Tibial artery (tissue), 4 donors: ENCODE measurements at regions not wholly inside any gene's neighbourhood (a gene's known extent, or its start where the extent isn't known, plus 50 kb on each side); places are given as distances from the start of the nearest gene placed in this dataset.

ENCODE experiments used
- DNase-seq, 2 donors: peaks; one replicate each; pipeline ENCODE4 v3.0.0-alpha.2; 2019
- H3K27ac ChIP-seq, 2 donors: fragments of 200-600 bp; sonication (generic) in 1 of 2; 1 replicate in 1 of 2; 2 replicates in 1 of 2; pipeline ENCODE4 v1.5.1; 2018 to 2019; ENCODE audit warnings: mild to moderate bottlenecking in 1 of 2
- H3K27me3 ChIP-seq, 2 donors: fragments of 200-600 bp; sonication (generic) in 1 of 2; one replicate each; pipeline versions ENCODE4 v1.5.1 to v1.6.0; 2016 to 2019
- H3K36me3 ChIP-seq, 3 donors: fragments of 200-600 bp; sonication (generic) in 2 of 3; one replicate each; pipeline ENCODE4 v1.5.1; 2016 to 2019; ENCODE audit warnings: mild to moderate bottlenecking in 2 of 3
- H3K4me1 ChIP-seq, 4 donors: fragments of 200-600 bp; sonication (generic) in 2 of 4; 1 replicate in 3 of 4; 2 replicates in 1 of 4; pipeline ENCODE4 v1.5.1; 2016 to 2019
- H3K4me3 ChIP-seq, 2 donors: fragments of 200-600 bp; sonication (generic) in 1 of 2; 1 replicate in 1 of 2; 2 replicates in 1 of 2; pipeline ENCODE4 v1.5.1; 2018 to 2019; ENCODE audit warnings: mild to moderate bottlenecking in 2 of 2
- H3K9me3 ChIP-seq, 3 donors: fragments of 200-600 bp; sonication (generic) in 1 of 3; one replicate each; pipeline ENCODE4 v1.5.1; 2016 to 2019
- CTCF ChIP-seq, 2 experiments: fragments of 200-600 bp in 1 of 2; fragments of 450-650 bp in 1 of 2; IDR thresholded peaks; one replicate each; pipeline ENCODE4 v1.5.1; 2017 to 2019; ENCODE audit warnings: antibody characterized with exemption in 2 of 2, mild to moderate bottlenecking in 1 of 2, moderate library complexity in 1 of 2
- intact Hi-C: fragments of 100-400 bp; cut with DNase I; formaldehyde crosslinking; loops from one replicate; pipeline ENCODE4 v1.15.0; 2023; ENCODE audit warnings: low total_unique reads

DNA sequence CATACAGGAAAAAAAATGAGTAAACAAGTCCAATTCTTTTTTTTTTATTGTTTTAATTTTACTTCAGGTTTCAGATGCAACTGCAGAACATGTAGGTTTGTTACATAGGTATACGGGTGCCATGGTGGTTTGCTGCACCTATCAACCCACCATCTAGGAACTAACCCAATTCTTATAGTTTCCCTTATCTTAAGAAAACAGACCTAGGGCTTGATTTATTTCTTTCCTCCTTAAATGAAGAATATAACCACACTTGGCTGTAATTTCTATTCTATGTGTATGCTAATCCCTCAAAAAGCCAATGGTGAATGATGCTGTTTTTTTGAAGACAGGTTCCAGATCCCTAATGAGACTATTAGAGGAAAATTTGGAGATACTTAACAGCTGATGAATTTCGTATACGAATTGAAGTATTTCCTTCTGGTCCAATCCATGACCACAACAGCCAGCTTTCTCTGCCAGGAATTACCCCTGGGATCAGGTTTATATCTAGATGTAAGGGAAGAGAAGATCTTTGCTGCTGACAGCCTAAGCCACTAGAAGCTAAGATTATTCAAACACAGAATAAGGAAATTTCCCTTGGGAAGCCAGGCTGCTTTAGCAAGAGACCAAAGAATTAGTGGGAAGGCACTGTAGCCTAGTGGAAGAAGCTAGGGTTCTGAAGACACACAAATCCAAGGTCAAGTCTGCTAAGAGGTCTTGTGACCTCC is 115.8 kb downstream of the INHBA start:
- Histone ChIP-seq H3K27me3 (no peaks in the 10 kb centered on the region), H3K36me3 (no peaks in the 10 kb centered on the region), H3K4me3 (no peak overlapping the region), H3K27ac (no peak overlapping the region), H3K9me3 (no peaks in the 10 kb centered on the region), H3K4me1 (no peaks in the 10 kb centered on the region)
- TF ChIP-seq CTCF (IDR thresholded peaks at IDR 0.05), result no peak
- intact Hi-C loops, result no loop called here
- DNase-seq, result no peak

GRCh38 chr7:41584746-41585145 is 118.1 kb downstream of the INHBA start:
- intact Hi-C loops, result no loop called here
- Histone ChIP-seq H3K9me3 (no peaks in the 10 kb centered on the region), H3K4me3 (no peak overlapping the region), H3K36me3 (no peaks in the 10 kb centered on the region), H3K4me1 (peaks cover 0 to 15% (median 4%) of the 10 kb centered on the region in 4 donors), H3K27ac (no peak overlapping the region), H3K27me3 (no peaks in the 10 kb centered on the region)
- TF ChIP-seq CTCF (IDR thresholded peaks at IDR 0.05), result no peak
- DNase-seq, result no peak

- TF ChIP-seq CTCF (IDR thresholded peaks at IDR 0.05), result no peak
- Histone ChIP-seq H3K27me3 (no peaks in the 10 kb centered on the region), H3K9me3 (no peaks in the 10 kb centered on the region), H3K4me1 (peaks cover 0 to 18% (median 4%) of the 10 kb centered on the region in 4 donors), H3K4me3 (no peak overlapping the region), H3K36me3 (no peaks in the 10 kb centered on the region), H3K27ac (no peak overlapping the region)
- intact Hi-C loops, result no loop called here
- DNase-seq, result no peak
These were observed 120.8 kb downstream of the INHBA start for GRCh38 chr7:41582116-41582515.

- no peaks in the 10 kb centered on the region for H3K36me3 ChIP-seq
- H3K27me3 ChIP-seq, result no peaks in the 10 kb centered on the region
- H3K4me1 ChIP-seq, result peaks cover 0 to 18% (median 4%) of the 10 kb centered on the region in 4 donors
- no peak for TF ChIP-seq CTCF (IDR thresholded peaks at IDR 0.05)
- DNase-seq, result no peak
- intact Hi-C loops, result no loop called here
- no peak overlapping the region for H3K27ac ChIP-seq
- no peaks in the 10 kb centered on the region for H3K9me3 ChIP-seq
- no peak overlapping the region for H3K4me3 ChIP-seq
These were observed 121.8 kb downstream of the INHBA start for GRCh38 chr7:41581041-41581440.

GRCh38 chr7:41579961-41580935 is 122.6 kb downstream of the INHBA start:
- TF ChIP-seq CTCF (IDR thresholded peaks at IDR 0.05), result no peak
- no peak for DNase-seq
- intact Hi-C loops, result no loop called here
- Histone ChIP-seq H3K36me3 (no peaks in the 10 kb centered on the region), H3K27me3 (no peaks in the 10 kb centered on the region), H3K4me1 (peaks cover 0 to 18% (median 4%) of the 10 kb centered on the region in 4 donors), H3K9me3 (no peaks in the 10 kb centered on the region), H3K27ac (no peak overlapping the region), H3K4me3 (no peak overlapping the region)
